ENCODE measurements at regions not wholly inside any gene's neighbourhood (a gene's known extent, or its start where the extent isn't known, plus 50 kb on each side); places are given as distances from the start of the nearest gene placed in this dataset.

DNA sequence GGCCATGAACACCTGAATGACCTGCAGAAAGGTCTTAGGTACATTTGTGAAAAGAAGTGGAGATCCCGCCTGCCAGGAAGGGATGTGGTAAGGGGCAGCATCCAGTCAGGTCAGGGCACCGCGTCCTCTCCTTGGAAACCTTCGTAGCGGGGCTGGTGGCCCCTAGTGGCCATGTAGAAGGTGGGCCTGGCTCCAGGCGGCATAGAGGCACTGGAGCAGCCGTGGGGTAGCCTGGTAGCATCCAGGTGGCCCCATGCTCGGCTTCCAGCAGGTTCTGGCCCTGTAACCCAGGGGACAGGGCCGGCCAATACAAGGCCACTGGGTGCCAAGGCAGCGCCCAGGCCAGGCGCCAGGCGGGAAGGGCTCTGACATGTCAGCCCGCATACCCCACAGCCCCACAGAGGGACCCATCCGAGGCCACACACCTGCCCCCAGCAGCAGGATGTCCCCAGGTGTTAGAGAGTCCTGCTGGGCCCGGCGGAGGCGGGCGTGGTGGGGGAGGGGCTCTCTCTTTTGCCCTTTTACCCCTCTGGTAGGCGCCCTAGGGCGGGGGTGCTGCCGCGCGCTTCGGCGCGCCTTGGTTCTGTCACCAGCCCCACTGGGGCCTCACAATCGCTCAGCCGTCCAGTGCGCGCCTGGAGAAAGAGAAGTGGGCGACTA is 58.3 kb upstream of the SPATA31E1 start:
- peaks cover 2% of the 10 kb centered on the region for H3K27me3 ChIP-seq (ENCODE audit: control insufficient read depth, insufficient read depth, low read length)
- TF ChIP-seq, protein P1, sequence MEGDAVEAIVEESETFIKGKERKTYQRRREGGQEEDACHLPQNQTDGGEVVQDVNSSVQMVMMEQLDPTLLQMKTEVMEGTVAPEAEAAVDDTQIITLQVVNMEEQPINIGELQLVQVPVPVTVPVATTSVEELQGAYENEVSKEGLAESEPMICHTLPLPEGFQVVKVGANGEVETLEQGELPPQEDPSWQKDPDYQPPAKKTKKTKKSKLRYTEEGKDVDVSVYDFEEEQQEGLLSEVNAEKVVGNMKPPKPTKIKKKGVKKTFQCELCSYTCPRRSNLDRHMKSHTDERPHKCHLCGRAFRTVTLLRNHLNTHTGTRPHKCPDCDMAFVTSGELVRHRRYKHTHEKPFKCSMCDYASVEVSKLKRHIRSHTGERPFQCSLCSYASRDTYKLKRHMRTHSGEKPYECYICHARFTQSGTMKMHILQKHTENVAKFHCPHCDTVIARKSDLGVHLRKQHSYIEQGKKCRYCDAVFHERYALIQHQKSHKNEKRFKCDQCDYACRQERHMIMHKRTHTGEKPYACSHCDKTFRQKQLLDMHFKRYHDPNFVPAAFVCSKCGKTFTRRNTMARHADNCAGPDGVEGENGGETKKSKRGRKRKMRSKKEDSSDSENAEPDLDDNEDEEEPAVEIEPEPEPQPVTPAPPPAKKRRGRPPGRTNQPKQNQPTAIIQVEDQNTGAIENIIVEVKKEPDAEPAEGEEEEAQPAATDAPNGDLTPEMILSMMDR (IDR thresholded peaks at IDR 0.05; ENCODE audit: insufficient read depth, low read length, poor library complexity, severe bottlenecking) = no peak
- no peak overlapping the region for H3K4me3 ChIP-seq (ENCODE audit: low read depth, low read length)
- DNase-seq (ENCODE audit: low read depth) = no peak
- no peaks in the 10 kb centered on the region for H3K36me3 ChIP-seq (ENCODE audit: control insufficient read depth, insufficient read depth, low read length)

DNA sequence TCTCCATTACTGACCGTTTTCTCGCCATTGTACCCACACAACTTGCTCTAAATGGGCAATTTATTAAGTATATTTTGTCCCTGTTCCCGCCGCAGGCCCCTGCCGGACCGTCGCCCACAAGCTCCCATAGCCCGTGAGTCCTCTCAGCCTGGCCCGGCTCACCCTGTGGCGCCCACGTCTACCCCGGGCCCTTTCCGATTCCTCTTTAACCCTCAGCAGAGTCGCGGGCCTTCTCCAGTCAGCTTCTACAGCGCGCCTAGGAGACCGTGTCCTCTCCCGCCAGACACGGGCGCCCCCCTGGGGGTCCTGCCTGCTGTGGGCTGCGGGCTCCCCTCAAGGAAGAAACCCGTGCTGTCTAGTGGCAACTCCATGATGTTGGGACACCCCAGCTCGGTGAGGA is 57.8 kb upstream of the SPATA31E1 start:
- TF ChIP-seq, protein P1 (IDR thresholded peaks at IDR 0.05; ENCODE audit: insufficient read depth, low read length, poor library complexity, severe bottlenecking) = no peak
- no peak for DNase-seq (ENCODE audit: low read depth)
- H3K4me3 ChIP-seq (ENCODE audit: low read depth, low read length) = no peak overlapping the region
- H3K36me3 ChIP-seq (ENCODE audit: control insufficient read depth, insufficient read depth, low read length) = no peaks in the 10 kb centered on the region
- H3K27me3 ChIP-seq (ENCODE audit: control insufficient read depth, insufficient read depth, low read length) = peaks cover 2% of the 10 kb centered on the region

DNA sequence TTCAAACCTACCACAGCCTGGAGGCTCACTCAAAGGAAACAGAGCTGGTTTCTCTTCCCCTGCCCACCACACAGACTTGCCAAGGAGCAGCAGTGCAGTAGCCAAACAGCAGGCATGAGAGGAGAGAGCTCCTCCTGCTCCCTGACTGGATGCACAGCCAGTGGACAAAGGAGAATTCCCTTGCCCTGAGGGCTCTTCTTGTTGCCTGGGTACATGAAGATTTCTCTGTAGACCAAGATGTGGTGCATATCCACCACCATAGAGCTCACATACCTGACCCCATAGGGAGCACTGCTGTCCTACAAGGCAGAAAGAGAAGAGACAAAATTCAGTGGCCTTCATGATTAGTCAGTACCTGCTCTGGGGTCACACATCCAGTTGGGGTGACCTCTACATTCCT is 56.3 kb upstream of the SPATA31E1 start:
- peaks cover 1% of the 10 kb centered on the region for H3K27me3 ChIP-seq (ENCODE audit: control insufficient read depth, insufficient read depth, low read length)
- DNase-seq (ENCODE audit: low read depth) = no peak
- H3K4me3 ChIP-seq (ENCODE audit: low read depth, low read length) = no peak overlapping the region
- H3K36me3 ChIP-seq (ENCODE audit: control insufficient read depth, insufficient read depth, low read length) = no peaks in the 10 kb centered on the region
- TF ChIP-seq, protein P1 (IDR thresholded peaks at IDR 0.05; ENCODE audit: insufficient read depth, low read length, poor library complexity, severe bottlenecking) = no peak

DNA sequence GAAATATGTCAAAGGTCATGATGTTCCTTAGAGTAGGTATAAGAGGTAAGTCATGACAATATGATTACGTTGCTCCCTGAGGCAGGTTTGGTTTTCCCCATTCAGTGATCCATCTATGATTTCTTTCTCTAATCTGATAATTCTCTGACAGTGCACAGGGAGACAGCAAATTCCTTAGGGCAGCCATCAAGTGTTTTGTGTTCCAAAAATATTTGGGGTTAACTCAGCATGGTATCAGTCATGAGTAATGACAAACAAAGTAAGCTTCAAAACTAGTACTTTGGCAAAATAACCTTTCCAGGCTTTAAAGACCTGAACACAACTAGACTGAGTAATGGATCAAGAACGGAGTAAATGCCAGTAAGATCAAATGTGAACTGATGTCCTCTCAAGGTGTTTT is 55.3 kb upstream of the SPATA31E1 start:
- H3K4me3 ChIP-seq (ENCODE audit: low read depth, low read length) = no peak overlapping the region
- TF ChIP-seq, protein P1 (IDR thresholded peaks at IDR 0.05; ENCODE audit: insufficient read depth, low read length, poor library complexity, severe bottlenecking) = no peak
- no peaks in the 10 kb centered on the region for H3K27me3 ChIP-seq (ENCODE audit: control insufficient read depth, insufficient read depth, low read length)
- no peak for DNase-seq (ENCODE audit: low read depth)
- H3K36me3 ChIP-seq (ENCODE audit: control insufficient read depth, insufficient read depth, low read length) = no peaks in the 10 kb centered on the region

DNA sequence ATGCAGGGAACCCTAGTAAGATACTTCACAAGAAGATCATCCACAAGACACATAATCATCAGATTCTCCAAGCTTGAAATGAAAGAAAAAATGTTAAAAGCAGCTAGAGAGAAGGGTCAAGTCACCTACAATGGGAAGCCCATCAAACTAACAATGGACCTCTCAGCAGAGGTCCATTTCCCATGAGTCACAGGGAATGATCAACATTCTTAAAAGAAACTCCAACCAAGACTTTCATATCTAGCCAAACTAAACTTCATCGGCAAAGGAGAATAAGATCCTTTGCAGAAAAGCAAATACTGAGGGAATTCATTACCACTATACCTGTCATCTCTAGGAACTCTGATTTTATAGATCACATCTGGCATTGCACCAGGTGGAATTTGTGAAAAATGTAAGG is 52.9 kb upstream of the SPATA31E1 start:
- DNase-seq (ENCODE audit: low read depth) = no peak
- Histone ChIP-seq H3K36me3 (ENCODE audit: control insufficient read depth, insufficient read depth, low read length) (no peaks in the 10 kb centered on the region), H3K27me3 (ENCODE audit: control insufficient read depth, insufficient read depth, low read length) (no peaks in the 10 kb centered on the region), H3K4me3 (ENCODE audit: low read depth, low read length) (no peak overlapping the region)
- TF ChIP-seq, protein P1 (IDR thresholded peaks at IDR 0.05; ENCODE audit: insufficient read depth, low read length, poor library complexity, severe bottlenecking) = no peak

DNA sequence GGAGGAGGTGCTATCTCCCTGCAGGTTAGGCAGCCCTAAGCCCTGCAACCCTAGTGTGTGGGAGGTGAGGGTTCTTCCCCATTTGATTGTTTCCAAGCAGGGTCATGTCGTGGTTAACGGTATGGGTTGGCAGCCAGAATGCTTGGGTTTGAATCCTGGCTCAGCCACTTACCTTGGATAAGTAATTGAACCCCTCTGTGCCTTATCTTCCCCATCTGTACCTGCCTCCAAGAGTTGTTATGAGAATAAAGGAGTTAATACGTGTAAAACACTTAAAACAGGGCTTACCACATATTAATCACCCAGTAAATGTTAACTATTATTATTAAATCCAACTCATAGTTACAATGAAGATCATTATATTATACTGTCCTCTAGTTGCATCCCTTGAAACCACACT is 52.2 kb upstream of the SPATA31E1 start:
- H3K27me3 ChIP-seq (ENCODE audit: control insufficient read depth, insufficient read depth, low read length) = no peaks in the 10 kb centered on the region
- DNase-seq (ENCODE audit: low read depth) = no peak
- no peak overlapping the region for H3K4me3 ChIP-seq (ENCODE audit: low read depth, low read length)
- no peaks in the 10 kb centered on the region for H3K36me3 ChIP-seq (ENCODE audit: control insufficient read depth, insufficient read depth, low read length)
- TF ChIP-seq, protein P1 (IDR thresholded peaks at IDR 0.05; ENCODE audit: insufficient read depth, low read length, poor library complexity, severe bottlenecking) = no peak

Measured in kidney epithelial cell (primary cell).